H9 (cell line): ENCODE measurements at regions not wholly inside any gene's neighbourhood (a gene's known extent, or its start where the extent isn't known, plus 50 kb on each side); places are given as distances from the start of the nearest gene placed in this dataset.

Source experiments
- DNase-seq: peaks from one replicate; pipeline ENCODE4 v3.0.0-alpha.2; 2017
- H2AFZ ChIP-seq: one replicate; pipeline ENCODE4 v1.6.1; 2013; ENCODE audit warnings: mild to moderate bottlenecking, low read length, control low read depth, moderate library complexity
- H2AK5ac ChIP-seq: 2 replicates; pipeline ENCODE4 v1.6.1; 2013; ENCODE audit warnings: low read length, control low read depth, mixed read lengths; ENCODE audit not compliant: insufficient read length
- H2BK120ac ChIP-seq: one replicate; pipeline ENCODE4 v1.6.1; 2013; ENCODE audit warnings: low read depth, mild to moderate bottlenecking, low read length, control low read depth, inconsistent platforms; ENCODE audit not compliant: poor library complexity, severe bottlenecking
- H2BK12ac ChIP-seq: 2 replicates; pipeline ENCODE4 v1.6.1; 2013; ENCODE audit warnings: low read length, control low read depth, mixed read lengths, low read depth; ENCODE audit not compliant: insufficient read length
- H2BK15ac ChIP-seq: 2 replicates; pipeline ENCODE4 v1.6.1; 2013; ENCODE audit warnings: low read depth, low read length, control low read depth
- H2BK20ac ChIP-seq: one replicate; pipeline ENCODE4 v1.6.1; 2013; ENCODE audit warnings: low read depth, mild to moderate bottlenecking, low read length, control low read depth, inconsistent platforms; ENCODE audit not compliant: poor library complexity, severe bottlenecking
- H2BK5ac ChIP-seq: 2 replicates; pipeline ENCODE4 v1.6.1; 2013; ENCODE audit warnings: low read length, control low read depth, mixed read lengths; ENCODE audit not compliant: insufficient read length
- H3K14ac ChIP-seq: 2 replicates; pipeline ENCODE4 v1.6.1; 2013; ENCODE audit warnings: low read length, control low read depth; ENCODE audit not compliant: insufficient read depth
- H3K18ac ChIP-seq: 2 replicates; pipeline ENCODE4 v1.6.1; 2013; ENCODE audit warnings: low read depth, mild to moderate bottlenecking, mixed read lengths, low read length, control low read depth; ENCODE audit not compliant: insufficient read length
- H3K23ac ChIP-seq: 2 replicates; pipeline ENCODE4 v1.6.1; 2013; ENCODE audit warnings: low read length, control low read depth, mixed read lengths, low read depth; ENCODE audit not compliant: insufficient read length
- H3K23me2 ChIP-seq: 2 replicates; pipeline ENCODE4 v1.6.1; 2013; ENCODE audit warnings: low read depth, mild to moderate bottlenecking, mixed read lengths, low read length, control low read depth; ENCODE audit not compliant: insufficient read length, poor library complexity, severe bottlenecking
- H3K27ac ChIP-seq: 2 replicates; pipeline ENCODE4 v1.5.1; 2013; ENCODE audit warnings: low read length, control low read depth, mixed read lengths, low read depth; ENCODE audit not compliant: insufficient read length
- H3K27me3 ChIP-seq: 2 replicates; pipeline ENCODE4 v1.6.1; 2013; ENCODE audit warnings: low read length, control low read depth, inconsistent platforms; ENCODE audit not compliant: insufficient read depth
- H3K4ac ChIP-seq: 2 replicates; pipeline ENCODE4 v1.6.1; 2013; ENCODE audit warnings: low read depth, mild to moderate bottlenecking, control low read depth, inconsistent platforms, low read length, moderate library complexity
- H3K4me1 ChIP-seq: 2 replicates; pipeline ENCODE4 v1.6.1; 2013; ENCODE audit warnings: low read length, control low read depth, inconsistent platforms; ENCODE audit not compliant: insufficient read depth
- H3K4me2 ChIP-seq: 2 replicates; pipeline ENCODE4 v1.6.1; 2013; ENCODE audit warnings: low read length, control low read depth, mixed read lengths; ENCODE audit not compliant: insufficient read length, insufficient read depth
- H3K56ac ChIP-seq: 2 replicates; pipeline ENCODE4 v1.6.1; 2013; ENCODE audit warnings: low read depth, mild to moderate bottlenecking, mixed read lengths, low read length, control low read depth; ENCODE audit not compliant: insufficient read length
- H3K79me1 ChIP-seq: 2 replicates; pipeline ENCODE4 v1.6.1; 2013; ENCODE audit warnings: low read depth, mild to moderate bottlenecking, moderate library complexity, low read length, control low read depth, inconsistent platforms; ENCODE audit not compliant: insufficient read depth, poor library complexity, severe bottlenecking
- H3K79me2 ChIP-seq: 2 replicates; pipeline ENCODE4 v1.6.1; 2013; ENCODE audit warnings: low read length, control low read depth, inconsistent platforms; ENCODE audit not compliant: insufficient read depth
- H3K9ac ChIP-seq: 2 replicates; pipeline ENCODE4 v1.6.1; 2013; ENCODE audit warnings: low read length, control low read depth, mixed read lengths; ENCODE audit not compliant: insufficient read length; ENCODE audit errors: extremely low read depth
- H3K9me3 ChIP-seq: one replicate; pipeline ENCODE4 v1.6.1; 2013; ENCODE audit warnings: low read depth, low read length, inconsistent platforms; ENCODE audit not compliant: control insufficient read depth
- H3T11ph ChIP-seq: one replicate; pipeline ENCODE4 v1.6.1; 2013; ENCODE audit warnings: mild to moderate bottlenecking, low read length, control low read depth, inconsistent platforms
- H4K20me1 ChIP-seq: one replicate; pipeline ENCODE4 v1.6.1; 2013; ENCODE audit not compliant: control insufficient read depth, insufficient read length, insufficient read depth
- H4K5ac ChIP-seq: 2 replicates; pipeline ENCODE4 v1.6.1; 2013; ENCODE audit warnings: low read depth, mild to moderate bottlenecking, mixed read lengths, low read length, control low read depth; ENCODE audit not compliant: insufficient read length
- H4K8ac ChIP-seq: replicated peaks from 2 replicates; pipeline ENCODE4 v1.6.1; 2013; ENCODE audit warnings: low read length, control low read depth, mixed read lengths, low read depth; ENCODE audit not compliant: insufficient read length
- H4K91ac ChIP-seq: 2 replicates; pipeline ENCODE4 v1.6.1; 2013; ENCODE audit warnings: low read depth, mild to moderate bottlenecking, moderate library complexity, mixed read lengths, low read length, control low read depth; ENCODE audit not compliant: insufficient read length
- H3K27ac Mint-ChIP-seq, 3 experiments: 2 replicates in 2 of 3; 3 replicates in 1 of 3; pipeline ENCODE4 v1.8.0; 2020 to 2021; ENCODE audit warnings: mixed read lengths in 3 of 3, mild to moderate bottlenecking in 1 of 3, moderate library complexity in 1 of 3
- H3K27me3 Mint-ChIP-seq: 2 replicates; pipeline ENCODE4 v1.8.0; 2021; ENCODE audit warnings: low read depth, mild to moderate bottlenecking, moderate library complexity, mixed read lengths
- H3K36me3 Mint-ChIP-seq, 3 experiments: 2 replicates in 2 of 3; 3 replicates in 1 of 3; pipeline ENCODE4 v1.8.0; 2020 to 2021; ENCODE audit warnings: low read depth in 3 of 3, mixed read lengths in 3 of 3; ENCODE audit not compliant: insufficient read depth in 1 of 3
- H3K4me1 Mint-ChIP-seq, 2 experiments: 2 replicates each; pipeline ENCODE4 v1.8.0; 2020; ENCODE audit warnings: mixed read lengths in 2 of 2
- H3K4me3 Mint-ChIP-seq, 2 experiments: 2 replicates in 1 of 2; 3 replicates in 1 of 2; pipeline ENCODE4 v1.8.0; 2020 to 2021; ENCODE audit warnings: mild to moderate bottlenecking in 2 of 2, mixed read lengths in 2 of 2, moderate library complexity in 1 of 2
- H3K9me3 Mint-ChIP-seq, 2 experiments: 2 replicates in 1 of 2; 3 replicates in 1 of 2; pipeline ENCODE4 v1.8.0; 2020; ENCODE audit warnings: mild to moderate bottlenecking in 2 of 2, mixed read lengths in 2 of 2, moderate library complexity in 1 of 2
- WGBS: extraction: QIAGEN DNeasy Blood & Tissue Kit; methylation state at CpG from one replicate; pipeline ENCODE4 v1.1.7; 2013; ENCODE audit warnings: missing lambda C conversion rate, low lambda C conversion rate, mixed read lengths; ENCODE audit not compliant: insufficient read length; ENCODE audit errors: extremely low coverage; 5-methylcytosine and 5-hydroxymethylcytosine counted together
- TF ChIP-seq, protein P1 (sequence below): fragments of 200-600 bp; sonication (generic); conservative IDR thresholded peaks from 3 replicates; pipeline ENCODE4 v1.8.0; 2021; ENCODE audit warnings: antibody characterized with exemption, mild to moderate bottlenecking

DNA sequence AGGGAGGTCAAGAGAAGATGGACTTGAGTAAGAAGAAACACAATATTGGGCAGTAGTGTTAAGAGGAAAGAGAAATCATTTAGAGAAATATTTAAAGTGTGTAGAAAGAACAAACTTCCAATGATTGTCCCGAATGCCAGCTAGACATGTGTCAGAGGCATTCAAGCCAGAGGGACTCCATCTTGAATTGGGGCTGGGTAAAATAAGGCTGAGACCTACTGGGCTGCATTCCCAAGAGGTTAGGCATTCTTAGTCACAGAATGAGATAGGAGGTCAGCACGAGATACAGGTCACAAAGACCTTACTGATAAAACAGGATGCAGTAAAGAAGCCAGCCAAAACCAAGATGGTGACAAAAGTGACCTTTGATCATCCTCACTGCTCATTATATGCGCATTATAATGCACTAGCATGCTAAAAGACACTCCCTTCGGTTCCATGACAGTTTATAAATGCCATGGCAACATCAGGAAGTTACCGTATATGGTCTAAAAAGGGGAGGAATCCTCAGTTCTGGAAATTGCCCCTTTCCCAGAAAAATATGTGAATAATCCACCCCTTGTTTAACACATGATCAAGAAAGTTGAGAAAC is 127.0 kb upstream of the IPO5 start:
- Histone ChIP-seq H4K5ac (no peak overlapping the region), H2BK120ac (no peak overlapping the region), H3T11ph (no peak overlapping the region), H3K27me3 (no peaks in the 10 kb centered on the region), H3K79me2 (no peaks in the 10 kb centered on the region), H3K27ac (no peak overlapping the region), H3K9me3 (no peaks in the 10 kb centered on the region), H3K56ac (no peak overlapping the region), H3K23ac (no peak overlapping the region), H2AFZ (no peak overlapping the region), H3K4me2 (no peak overlapping the region), H4K20me1 (no peaks in the 10 kb centered on the region), H2BK20ac (no peak overlapping the region), H4K8ac (no peak overlapping the region), H4K91ac (no peak overlapping the region), H3K9ac (no peak overlapping the region), H3K79me1 (no peaks in the 10 kb centered on the region), H3K23me2 (no peaks in the 10 kb centered on the region), H2BK12ac (no peak overlapping the region), H3K4ac (no peak overlapping the region), H3K14ac (no peak overlapping the region), H3K4me1 (no peaks in the 10 kb centered on the region), H2BK5ac (no peak overlapping the region), H2AK5ac (no peak overlapping the region), H2BK15ac (no peak overlapping the region), H3K18ac (no peak overlapping the region)
- TF ChIP-seq, protein P1, sequence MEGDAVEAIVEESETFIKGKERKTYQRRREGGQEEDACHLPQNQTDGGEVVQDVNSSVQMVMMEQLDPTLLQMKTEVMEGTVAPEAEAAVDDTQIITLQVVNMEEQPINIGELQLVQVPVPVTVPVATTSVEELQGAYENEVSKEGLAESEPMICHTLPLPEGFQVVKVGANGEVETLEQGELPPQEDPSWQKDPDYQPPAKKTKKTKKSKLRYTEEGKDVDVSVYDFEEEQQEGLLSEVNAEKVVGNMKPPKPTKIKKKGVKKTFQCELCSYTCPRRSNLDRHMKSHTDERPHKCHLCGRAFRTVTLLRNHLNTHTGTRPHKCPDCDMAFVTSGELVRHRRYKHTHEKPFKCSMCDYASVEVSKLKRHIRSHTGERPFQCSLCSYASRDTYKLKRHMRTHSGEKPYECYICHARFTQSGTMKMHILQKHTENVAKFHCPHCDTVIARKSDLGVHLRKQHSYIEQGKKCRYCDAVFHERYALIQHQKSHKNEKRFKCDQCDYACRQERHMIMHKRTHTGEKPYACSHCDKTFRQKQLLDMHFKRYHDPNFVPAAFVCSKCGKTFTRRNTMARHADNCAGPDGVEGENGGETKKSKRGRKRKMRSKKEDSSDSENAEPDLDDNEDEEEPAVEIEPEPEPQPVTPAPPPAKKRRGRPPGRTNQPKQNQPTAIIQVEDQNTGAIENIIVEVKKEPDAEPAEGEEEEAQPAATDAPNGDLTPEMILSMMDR, result no peak
- Mint-ChIP-seq H3K27me3 (peaks cover 2% of the 10 kb centered on the region), H3K27ac (no peak overlapping the region), H3K4me1 (no peaks in the 10 kb centered on the region), H3K36me3 (no peaks in the 10 kb centered on the region), H3K4me3 (no peak overlapping the region), H3K9me3 (no peaks in the 10 kb centered on the region)
- no peak for DNase-seq
- no CpG with 5 or more reads among the region's 5 CpGs for WGBS
